NCI-H1092 treated with DMSO at 0.1 percent for 48 hours (cell line): ENCODE measurements at regions not wholly inside any gene's neighbourhood (a gene's known extent, or its start where the extent isn't known, plus 50 kb on each side); places are given as distances from the start of the nearest gene placed in this dataset.

Experiments
- DNase-seq: peaks from one replicate; lab custom pipeline; 2025; lab: John Stamatoyannopoulos, UW

DNA sequence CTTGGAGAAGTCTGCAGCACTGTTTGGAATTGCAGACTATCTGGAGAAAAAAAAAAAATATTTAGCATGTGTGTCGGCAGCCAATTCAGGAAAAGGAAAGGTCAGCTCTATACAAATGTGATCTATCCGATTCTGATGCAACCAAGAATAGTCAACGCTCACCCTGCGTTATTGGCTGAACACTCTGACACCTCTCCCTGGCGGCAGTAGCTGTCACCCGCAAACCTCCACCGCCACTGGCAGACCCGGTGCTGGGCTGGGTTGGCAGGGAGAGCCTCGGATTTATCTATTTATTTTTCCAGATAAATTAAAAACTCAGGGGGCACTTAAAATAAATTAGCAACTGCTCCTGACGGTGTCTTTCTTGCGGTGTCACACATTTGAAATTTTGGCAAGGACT, 409.7 kb downstream of the VRK1 start:
- DNase-seq: no peak

DNA sequence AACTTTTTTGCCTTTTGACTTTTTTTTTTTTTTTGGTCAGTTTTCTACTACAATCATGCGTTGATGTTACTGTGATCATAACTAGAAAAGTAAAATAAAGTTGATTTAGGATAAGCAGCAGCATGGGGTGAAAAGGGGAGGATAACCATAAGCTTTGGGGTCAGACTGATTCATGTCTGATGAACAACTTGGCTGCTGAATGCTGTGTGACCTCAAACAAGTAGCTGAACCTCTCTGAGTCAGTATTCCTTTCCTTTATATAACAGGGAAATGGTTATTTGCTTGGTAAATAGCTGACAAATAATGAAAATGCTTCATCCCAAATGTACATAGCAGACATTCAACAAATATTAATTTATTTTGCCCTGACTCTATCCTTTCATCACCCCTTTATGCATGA, 413.0 kb downstream of the VRK1 start:
- no peak for DNase-seq

DNA sequence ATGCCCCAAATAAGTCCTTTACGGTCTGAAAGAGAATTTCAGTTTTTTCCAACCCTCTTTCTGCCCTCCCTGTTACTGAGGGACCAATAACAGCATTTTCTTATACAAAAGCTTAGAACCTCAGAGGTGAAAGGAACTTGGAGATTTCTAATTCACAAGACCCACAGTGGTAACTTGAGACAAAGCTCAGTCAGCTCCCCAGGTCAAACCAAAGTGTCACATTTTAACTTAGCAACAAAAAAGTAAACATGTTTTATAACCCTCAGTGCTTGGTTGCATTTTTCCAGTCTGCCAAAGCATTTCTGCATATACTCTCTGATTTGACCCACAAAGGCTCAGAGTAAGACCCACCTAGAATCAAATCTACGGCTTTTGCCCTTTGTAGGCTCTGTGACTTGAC, 415.2 kb downstream of the VRK1 start:
- no peak for DNase-seq

DNA sequence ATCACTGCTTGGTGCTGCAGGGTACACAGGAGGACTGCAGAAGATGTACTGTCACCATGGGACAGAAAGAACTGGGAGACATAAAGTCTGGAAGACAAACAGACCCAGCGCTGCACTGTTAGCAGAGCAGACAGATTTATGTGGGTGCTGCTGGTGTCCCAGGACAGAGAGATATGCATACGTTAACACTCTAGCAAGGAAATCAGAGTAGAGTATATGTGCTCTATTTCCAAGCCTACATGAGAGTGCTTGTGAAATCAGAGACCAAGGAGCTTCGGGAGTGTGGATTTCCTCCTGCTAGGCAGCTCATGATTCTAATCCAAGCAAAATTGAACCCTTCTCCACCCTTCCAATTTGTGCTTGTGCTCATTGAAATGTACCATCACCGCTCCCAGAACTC, 416.5 kb downstream of the VRK1 start:
- DNase-seq: no peak

DNA sequence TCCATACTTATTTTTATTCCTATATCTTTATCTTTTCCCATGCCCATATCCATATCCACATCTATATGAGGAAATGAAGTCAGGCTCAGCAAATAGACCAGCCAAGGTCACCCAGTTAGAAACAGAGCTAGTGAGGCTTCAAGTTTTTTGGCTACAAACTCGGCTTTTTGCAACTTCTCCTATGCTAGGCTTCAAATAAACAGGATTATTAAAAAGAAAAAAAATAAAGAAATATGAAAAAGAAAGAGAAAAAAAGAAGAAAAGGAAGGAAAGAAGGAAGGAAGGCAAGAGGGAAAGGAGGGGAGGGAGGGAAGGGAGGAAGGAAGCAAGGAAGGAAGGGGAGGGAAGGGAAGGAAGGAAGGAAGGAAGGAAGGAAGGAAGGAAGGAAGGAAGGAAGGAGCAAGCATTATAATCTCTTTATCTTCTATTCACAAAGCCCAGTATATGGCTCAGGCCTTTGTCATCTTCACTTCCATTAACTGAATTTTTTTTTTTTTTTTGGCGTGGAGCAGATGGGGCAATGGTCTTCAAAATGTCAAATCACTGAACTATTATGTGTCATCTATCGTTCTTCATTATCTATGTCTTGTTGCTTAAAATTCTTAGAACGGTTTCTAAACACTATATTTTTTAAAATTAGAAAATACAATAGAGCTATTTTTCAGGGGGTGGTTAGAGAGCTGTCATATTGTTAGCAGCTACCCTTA, 418.2 kb downstream of the VRK1 start:
- DNase-seq: no peak

DNA sequence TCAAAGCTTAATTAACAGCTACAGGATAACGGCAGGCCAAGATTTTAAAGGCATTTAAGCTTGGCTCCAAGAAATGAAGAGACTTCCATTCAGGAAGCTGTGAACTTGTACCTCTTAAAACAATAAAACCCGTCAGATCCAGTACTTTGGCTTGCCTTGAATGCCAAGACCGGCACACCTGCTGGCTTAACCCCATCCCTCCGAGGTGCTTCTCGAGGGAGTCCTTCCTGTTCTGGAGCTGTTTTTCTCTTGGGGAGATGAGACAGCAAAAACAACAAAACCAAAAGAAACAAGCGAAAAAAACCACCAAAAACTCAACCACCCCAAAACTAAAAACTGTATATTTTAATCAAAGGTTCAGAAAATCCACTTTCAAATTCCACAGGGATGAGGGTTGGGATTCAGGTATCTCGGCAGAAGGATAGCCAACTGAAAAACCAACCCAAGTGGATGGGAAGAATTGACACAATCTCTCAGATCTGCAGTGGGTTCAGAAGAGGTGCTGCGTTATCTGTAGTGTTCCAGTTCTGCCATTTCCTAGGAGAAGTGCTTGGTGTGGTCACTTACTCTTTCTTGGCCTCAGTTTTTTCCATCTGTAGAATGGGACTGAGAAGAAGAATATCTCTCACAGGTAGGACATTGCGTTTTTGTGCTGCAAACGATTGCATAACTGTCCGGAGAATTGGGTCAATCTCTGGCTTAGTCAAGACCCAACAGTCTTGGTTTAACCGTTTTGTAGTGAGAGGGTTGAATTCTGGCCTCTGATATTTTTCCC, 420.1 kb downstream of the VRK1 start:
- DNase-seq: no peak

DNA sequence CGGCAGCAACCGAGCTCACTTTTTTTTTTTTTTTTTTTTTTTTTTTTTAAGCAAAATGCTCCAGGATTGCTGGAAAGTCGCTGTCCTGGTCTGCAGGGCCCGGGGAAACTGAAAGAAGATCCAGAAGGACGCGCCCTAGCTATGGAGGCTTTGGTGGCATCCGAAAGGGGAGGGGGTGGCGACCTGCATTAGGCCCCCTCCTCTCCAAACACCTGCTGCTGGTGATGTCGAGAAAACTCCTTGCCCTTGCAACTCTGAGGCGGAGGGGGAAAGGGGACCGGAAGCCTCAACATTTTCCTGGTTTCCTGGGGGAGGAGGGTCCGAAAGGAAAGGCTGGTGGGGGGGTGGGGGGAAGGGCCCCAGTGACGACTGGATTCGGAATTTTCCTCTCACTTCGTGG, 421.1 kb downstream of the VRK1 start:
- no peak for DNase-seq

DNA sequence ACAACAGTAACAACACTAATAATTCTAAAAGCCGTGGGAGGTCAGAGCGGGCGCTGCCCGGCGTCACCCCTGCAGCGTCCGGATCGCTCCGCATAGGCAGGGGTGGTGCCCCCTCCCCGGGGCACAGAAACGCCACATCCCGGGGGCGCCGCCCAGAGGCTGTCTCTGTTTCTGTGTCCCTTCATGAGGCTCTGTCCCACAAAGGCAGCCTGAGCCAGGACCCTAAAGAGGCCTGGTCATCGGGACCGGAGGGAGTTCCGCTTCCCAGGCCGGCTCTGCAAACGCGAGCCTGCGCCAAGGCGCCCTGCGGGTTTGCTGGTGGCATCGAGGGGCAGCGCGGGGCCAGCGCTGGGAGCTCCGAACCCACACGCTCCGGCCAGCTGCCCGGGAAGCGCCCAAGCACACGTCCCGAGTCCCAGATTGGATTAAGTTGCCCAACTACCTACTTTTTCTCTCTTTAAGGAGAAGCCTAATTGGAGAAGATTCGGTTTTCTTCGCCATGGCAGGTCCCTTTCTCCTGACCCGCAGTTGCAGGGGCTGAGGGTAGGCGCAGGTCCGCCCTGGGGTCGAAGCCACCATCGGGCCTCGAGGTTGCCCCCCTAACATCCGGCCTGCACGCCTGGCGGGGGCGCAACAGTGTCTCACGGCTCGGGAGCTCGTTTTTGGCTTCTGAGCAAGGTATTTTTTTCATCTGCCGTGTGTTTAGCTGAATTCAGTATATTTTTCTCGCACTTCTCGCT, 421.7 kb downstream of the VRK1 start:
- DNase-seq: peak; percentile 11

DNA sequence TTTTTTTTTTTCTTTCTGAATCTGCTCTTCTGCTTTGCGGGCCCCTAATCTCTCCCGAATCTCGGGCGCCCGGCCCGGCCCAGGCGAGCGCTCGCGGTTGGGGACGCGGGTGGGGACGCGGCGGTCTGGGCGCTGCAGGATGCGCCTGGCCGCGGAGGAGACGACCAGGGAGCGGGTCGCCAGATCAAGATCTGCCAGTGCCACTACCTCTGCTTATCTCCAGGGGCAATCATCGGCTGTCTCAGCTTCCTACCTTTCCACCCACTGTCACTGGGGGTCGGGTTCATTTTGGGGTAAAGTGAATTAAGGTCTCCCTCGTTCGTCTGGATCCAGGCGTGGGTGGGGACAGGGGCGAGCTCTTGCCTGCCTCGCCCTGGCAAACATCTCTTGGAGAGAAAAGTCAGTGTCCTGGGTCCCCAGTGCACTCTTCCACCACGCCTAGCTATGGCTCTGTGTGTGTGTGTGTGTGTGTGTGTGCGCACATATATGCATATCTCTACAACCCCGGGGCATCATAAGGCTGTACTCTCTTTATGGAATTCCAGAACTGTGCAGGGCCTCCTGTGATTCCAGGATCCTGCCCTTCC, 422.3 kb downstream of the VRK1 start:
- no peak for DNase-seq

DNA sequence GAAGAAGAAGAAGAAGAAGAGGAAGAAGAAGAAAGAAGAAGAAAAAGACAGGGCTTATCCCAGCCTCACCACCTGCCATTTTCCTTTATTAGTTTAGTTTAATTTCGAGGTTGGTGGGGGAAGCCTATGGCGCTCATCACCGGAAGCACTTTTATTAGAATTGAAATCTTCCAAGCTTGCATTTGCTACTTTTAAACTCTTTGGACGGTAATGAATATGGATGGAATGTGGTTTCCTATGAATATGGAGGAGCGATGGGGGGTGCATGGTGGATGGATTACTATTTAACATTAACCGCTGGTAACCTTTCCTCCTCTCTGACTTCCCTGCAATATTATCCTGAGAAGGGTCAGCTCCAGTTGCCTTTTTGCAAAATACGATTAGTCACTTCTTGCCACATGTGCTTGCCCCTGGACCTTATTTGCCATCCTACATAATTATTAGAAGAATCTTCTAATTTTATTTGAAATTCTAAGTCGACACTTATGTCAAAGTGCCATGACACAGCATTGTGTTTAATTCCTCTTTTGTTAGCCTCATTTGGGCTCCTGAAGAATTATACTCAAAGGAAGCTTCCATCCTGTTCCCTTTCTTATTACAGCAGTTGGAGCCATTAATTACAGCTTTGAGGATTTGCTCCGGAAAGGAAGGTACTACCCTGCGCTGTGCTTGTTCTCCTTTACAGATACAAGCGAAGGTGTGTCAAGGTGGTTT, 424.5 kb downstream of the VRK1 start:
- no peak for DNase-seq

DNA sequence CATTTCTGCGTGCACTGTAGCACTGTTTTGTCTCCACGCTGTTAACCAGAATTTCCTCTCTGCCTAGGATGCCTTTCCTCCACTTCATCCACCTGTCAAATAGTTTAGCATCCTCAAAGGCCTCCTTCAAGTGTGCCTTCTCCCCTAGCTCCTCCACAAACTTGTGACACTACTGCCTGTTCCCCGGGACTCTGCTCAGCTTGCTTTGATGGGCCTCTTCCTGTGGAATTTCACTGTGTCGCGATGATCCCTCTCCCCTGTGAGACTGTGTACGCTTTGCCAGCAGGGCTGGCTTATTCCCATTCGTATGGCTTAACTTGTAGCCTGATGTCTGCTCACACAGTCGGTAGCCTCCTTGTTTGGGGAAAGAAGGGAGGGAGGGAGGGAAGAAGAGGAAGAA, 426.8 kb downstream of the VRK1 start:
- no peak for DNase-seq

DNA sequence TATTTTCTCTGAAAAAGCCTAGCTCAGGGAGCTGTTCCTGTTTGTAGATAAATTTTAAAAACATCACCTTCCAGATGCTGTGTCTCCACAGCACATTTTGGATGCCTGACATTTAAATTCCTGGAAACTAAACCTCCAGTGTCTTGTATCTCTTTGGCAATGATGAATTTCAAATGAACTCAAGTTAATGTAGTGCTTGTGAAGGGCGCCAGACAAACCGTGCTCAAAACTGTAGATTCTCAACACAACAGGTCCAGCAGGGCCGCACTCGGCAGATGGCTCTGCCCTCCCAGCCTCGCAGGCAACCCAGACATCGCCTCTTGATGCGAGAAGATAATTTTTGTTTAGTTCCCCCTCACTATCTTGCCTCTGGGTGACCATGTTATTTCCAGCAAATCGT, 432.9 kb downstream of the VRK1 start:
- DNase-seq: no peak

DNA sequence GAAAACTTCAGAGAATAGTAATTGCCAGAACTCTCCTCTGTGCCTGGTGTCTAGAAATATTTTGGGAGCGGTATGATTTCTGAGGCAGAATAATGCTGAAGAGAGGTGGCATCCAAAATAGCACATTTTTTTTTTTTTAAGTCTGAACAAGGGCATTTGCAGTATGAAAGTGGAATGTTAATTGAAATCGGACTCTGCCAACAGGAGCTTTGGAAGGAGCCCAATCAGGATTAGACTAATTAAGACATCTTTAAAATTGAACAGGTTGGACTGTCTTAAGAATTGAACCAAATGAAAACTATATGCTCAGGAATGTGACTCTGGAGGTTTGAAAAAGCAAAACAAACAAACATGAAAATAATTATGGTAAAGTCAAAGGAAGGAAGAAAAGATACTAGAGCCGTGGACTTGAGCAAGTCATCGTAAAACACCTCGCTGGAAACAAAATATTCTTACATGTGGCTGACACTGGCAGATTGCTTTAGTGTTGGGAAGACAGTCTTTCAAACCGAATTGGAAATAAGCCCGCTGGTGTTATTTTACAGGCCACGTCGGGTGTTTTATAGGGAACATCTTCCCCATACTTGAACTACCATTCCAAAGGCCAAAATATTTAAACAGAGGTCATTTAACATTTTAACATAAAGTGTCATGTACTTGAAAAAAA, 436.3 kb downstream of the VRK1 start:
- DNase-seq: no peak

DNA sequence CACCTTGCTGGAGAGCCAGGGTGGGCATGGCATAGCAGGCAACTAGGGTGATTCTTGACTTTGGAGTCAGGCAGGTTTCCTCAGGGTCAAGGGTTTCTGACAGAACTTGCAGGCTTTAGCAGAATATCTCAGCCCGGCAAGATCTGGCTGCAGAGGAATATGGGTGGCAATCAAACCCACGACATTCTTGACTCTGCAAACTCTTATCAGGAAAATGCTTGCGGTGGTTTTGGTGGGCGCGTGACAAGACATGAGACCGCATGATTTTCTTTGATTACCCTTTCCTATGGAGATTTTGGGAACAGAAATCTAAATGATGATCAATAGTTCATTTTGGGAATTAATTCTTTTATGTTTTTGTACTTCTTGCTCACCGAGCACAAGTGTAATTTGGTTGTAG, 449.5 kb downstream of the VRK1 start:
- no peak for DNase-seq

DNA sequence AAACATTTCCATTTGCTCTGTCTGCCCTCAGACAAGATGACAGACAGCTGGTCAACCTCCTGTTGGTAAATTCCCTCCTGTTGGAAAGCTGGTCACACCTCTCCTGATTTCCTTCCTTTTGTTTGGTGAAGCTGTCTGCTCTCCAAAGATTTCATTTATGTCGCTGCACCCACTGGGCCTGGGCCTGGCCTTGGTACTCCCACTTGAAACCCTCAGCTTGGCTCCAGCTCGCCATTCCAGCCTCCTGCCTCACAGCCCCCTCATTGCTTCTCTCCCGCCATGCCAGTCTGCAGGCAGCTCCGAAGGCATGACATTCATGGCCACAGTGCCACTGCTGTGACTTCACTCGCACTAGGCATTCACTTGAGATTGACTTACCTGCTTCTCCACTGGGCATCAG, 451.8 kb downstream of the VRK1 start:
- DNase-seq: no peak

DNA sequence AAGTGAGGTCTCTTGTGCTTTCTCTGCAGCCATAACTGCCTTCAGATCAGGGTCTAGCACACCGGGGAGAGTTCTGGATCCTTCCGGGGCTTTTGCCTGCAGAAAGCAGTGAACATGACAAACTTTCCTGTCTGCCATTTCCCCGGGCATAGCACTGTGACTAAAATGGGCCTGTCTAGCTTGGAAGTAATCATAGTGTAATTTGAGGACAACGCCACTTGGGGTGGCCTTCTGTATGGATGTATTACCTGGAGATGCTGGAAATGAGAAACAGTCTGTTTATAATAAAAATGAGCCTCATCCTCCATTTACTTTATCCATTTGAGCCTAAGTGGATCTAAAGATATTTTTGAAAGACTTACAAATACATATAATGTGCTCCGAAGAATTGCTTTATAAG, 453.7 kb downstream of the VRK1 start:
- DNase-seq: no peak

DNA sequence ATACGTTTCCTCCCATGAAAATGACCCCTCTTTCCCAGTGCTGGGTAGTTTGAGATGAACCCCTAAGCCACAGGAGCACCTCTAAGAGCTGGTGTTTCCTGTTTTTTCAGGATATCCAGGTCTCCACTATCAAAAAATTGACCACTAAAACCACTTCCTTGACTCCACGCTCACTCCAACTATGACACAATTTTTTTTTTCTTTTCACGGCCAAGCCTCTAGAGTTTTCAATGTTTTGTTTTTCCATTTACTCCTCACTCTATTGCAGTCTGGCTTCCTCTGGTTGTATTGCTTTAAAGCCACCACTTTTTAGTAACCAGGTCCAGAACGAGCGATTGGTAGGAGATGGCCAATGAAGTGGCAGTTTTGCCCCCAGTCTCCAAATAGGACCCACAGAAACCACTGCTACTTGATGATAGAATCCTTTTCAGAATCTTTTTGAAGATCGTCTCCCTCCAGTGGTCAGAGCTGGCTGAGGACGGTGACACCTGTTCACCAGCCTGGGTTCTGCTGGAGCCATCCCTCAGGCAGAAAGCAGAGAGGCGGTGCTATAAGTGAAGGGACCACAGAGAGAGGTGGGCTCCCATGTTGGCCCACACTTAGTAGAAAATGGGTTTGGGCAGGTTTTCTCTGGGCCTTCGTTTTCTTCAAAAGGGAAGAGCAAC, 454.4 kb downstream of the VRK1 start:
- no peak for DNase-seq

DNA sequence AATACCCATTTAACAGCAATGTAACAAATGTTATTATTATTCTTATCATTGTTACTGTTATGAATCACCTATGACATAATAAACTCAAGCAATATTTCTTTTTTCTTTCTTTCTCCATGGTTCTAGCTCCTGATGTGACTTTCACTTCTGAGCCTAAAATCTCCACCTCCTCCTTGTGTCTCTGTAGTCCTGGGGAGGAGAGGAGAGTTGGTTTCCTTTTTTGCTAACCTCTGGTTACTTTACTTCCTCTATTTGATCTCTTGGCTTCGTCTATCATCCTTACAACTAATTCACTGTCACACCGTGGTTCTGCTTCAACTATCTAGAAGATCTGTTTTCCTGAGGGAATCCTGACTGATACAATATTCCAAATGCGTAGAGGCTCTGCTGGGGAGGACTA, 456.6 kb downstream of the VRK1 start:
- no peak for DNase-seq

DNA sequence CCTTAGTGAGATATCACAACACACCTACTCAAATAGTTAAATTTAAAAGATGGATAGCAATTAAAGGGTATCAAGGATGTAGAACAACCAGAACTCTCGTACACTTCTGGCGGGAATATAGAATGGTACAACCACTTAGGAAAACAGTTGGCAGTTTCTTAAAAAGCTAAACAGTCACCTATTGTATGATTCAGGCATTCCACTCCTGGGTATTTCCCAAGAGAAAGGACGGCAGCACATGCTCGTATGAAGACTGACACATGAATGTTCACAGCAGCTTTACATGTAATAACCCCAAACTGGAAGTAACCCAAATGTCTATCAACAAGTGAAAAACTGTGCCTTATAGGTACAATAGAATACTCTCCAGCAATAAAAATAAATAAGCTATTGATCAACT, 465.2 kb downstream of the VRK1 start:
- no peak for DNase-seq

DNA sequence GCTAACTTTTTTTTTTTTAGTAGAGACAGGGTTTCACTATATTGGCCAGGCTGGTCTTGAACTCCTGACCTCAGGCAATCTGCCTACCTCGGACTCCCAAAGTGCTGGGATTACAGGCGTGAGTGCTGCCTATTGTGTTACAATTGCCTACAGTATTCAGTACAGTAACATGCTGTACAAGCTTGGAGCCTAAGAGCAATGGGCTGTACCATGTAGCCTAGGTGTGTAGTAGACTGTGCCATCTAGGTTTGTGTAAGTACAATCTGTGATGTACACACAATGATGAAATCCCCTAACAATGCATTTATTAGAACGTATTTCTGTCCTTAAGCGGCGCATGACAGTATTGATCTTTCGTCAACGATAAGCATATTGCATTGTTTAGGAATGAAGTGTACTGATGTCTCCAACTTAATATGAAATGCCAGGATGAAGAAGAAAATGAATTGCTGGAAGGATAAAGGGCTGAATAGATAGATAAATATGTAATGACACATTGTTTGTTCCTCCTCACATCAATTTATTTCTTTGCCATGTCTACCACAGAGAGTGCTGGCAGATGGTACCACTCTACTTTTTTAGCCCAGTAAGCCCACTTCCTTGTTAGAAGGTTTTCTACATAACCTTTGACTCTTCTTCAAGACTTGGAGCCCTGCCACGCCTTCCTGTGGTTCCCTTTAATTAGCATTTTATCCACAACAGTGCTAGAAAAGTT, 467.5 kb downstream of the VRK1 start:
- no peak for DNase-seq
